ENCODE measurements at regions not wholly inside any gene's neighbourhood (a gene's known extent, or its start where the extent isn't known, plus 50 kb on each side); places are given as distances from the start of the nearest gene placed in this dataset.

DNA sequence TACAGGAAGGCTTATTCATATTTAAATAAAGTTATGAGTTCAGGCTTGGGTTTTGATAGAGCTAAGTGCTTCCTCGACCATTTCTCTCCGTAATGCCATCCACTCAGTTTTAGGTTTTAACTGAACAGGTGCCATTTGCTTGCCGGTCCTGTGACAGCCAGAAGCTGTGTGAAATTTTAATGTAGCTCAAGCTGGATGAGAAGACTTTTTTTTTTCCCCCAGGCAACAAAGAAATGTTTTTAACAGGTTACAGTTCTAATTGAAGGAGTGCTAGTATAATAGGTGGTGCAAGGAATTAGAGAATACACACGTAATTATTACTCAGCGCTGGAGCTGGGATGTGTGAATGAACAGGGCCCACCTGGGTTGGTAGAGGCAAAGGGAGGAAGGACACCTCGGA, 502.3 kb downstream of the AACS start:
- H3K27ac ChIP-seq (ENCODE audit: low read depth in 2 of 2, low read length in 1 of 2): no peak overlapping the region
- H3K4me1 ChIP-seq (ENCODE audit: control insufficient read depth in 2 of 2, insufficient read depth in 2 of 2, low read length in 1 of 2): no peaks in the 10 kb centered on the region
- no peaks in the 10 kb centered on the region for H3K36me3 ChIP-seq (ENCODE audit: control insufficient read depth in 2 of 2, insufficient read depth in 2 of 2, low read length in 1 of 2)
- H3K4me3 ChIP-seq (ENCODE audit: low read depth in 1 of 2, low read length in 2 of 2): no peak overlapping the region
- H3K27me3 ChIP-seq (ENCODE audit: control insufficient read depth in 1 of 2, insufficient read depth in 2 of 2, low read length in 2 of 2): no peaks in the 10 kb centered on the region
- peaks cover 0 to 4% of the 10 kb centered on the region in 2 donors for H3K9me3 ChIP-seq (ENCODE audit: control insufficient read depth in 2 of 2, insufficient read depth in 1 of 2, low read depth in 1 of 2, low read length in 1 of 2)
- 73 to 79% methylated on average over 6 of the region's 6 CpGs for WGBS, 2 donors

DNA sequence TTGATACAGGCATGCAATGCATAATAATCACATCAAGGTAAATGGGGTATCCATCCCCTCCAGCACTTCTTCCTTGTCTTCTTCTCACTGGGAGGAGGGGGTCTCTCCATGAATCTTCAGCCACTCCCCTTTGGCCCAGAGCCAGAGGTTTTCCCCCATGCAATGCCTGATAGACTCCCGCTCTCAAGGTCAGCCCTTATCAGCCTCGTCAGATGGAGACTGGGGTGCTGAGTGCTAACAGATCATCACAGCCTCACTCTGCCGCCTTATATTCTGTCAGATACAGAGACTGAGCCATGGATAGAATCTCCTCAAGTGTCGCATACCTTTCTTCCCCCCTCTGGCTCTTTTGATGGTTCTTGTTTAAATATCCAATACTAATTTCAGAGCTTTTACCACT, 503.1 kb downstream of the AACS start:
- H3K4me3 ChIP-seq (ENCODE audit: low read depth in 1 of 2, low read length in 2 of 2): no peak overlapping the region
- H3K4me1 ChIP-seq (ENCODE audit: control insufficient read depth in 2 of 2, insufficient read depth in 2 of 2, low read length in 1 of 2): no peaks in the 10 kb centered on the region
- no peaks in the 10 kb centered on the region for H3K36me3 ChIP-seq (ENCODE audit: control insufficient read depth in 2 of 2, insufficient read depth in 2 of 2, low read length in 1 of 2)
- no peaks in the 10 kb centered on the region for H3K27me3 ChIP-seq (ENCODE audit: control insufficient read depth in 1 of 2, insufficient read depth in 2 of 2, low read length in 2 of 2)
- no peak overlapping the region for H3K27ac ChIP-seq (ENCODE audit: low read depth in 2 of 2, low read length in 1 of 2)
- 51 to 77% methylated on average over 4 of the region's 4 CpGs for WGBS, 2 donors
- H3K9me3 ChIP-seq (ENCODE audit: control insufficient read depth in 2 of 2, insufficient read depth in 1 of 2, low read depth in 1 of 2, low read length in 1 of 2): peaks cover 0 to 4% of the 10 kb centered on the region in 2 donors

DNA sequence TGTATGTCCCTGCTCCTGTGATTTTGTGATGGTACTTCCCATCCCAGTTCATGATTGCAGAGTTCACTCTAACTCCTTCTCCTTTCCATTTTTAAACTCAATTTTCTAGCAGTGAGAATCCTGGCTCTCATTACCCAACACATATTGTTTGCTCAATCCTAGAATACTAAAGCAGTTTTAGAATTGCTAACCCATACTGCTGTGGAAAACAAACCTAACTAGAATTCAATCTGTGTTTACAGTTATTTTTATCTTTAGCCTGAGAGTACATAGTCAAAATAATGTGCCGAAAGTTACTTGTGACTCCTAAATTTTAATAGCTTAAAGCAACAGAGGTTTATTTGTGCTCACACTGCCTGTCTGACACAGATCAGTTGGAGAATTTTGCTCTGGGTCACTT, 508.0 kb downstream of the AACS start:
- Histone ChIP-seq H3K27ac (ENCODE audit: low read depth in 2 of 2, low read length in 1 of 2) (no peak overlapping the region), H3K9me3 (ENCODE audit: control insufficient read depth in 2 of 2, insufficient read depth in 1 of 2, low read depth in 1 of 2, low read length in 1 of 2) (no peaks in the 10 kb centered on the region), H3K27me3 (ENCODE audit: control insufficient read depth in 1 of 2, insufficient read depth in 2 of 2, low read length in 2 of 2) (no peaks in the 10 kb centered on the region), H3K4me3 (ENCODE audit: low read depth in 1 of 2, low read length in 2 of 2) (no peak overlapping the region), H3K4me1 (ENCODE audit: control insufficient read depth in 2 of 2, insufficient read depth in 2 of 2, low read length in 1 of 2) (no peaks in the 10 kb centered on the region), H3K36me3 (ENCODE audit: control insufficient read depth in 2 of 2, insufficient read depth in 2 of 2, low read length in 1 of 2) (no peaks in the 10 kb centered on the region)
- 82 to 84% methylated on average over 1 of the region's 1 CpG for WGBS, 2 donors

DNA sequence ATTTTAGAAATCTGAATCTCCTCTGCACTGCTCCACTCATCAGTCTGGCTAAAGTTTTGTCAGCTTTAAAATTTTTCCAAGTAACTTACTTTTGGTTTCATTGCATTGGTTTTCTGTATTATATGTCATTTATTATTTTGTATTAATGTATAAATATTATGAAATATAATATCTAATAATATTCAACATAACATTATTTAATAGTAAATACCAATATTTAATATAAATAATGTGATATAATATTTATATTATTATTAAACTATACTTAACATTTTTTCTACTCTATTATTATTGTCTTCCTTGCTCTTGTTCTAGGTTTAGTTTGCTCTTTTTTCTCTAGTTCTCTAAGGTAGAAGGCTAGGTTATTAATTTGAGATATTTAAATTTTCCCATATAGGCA, 512.1 kb downstream of the AACS start:
- Histone ChIP-seq H3K4me1 (ENCODE audit: control insufficient read depth in 2 of 2, insufficient read depth in 2 of 2, low read length in 1 of 2) (no peaks in the 10 kb centered on the region), H3K4me3 (ENCODE audit: low read depth in 1 of 2, low read length in 2 of 2) (no peak overlapping the region), H3K9me3 (ENCODE audit: control insufficient read depth in 2 of 2, insufficient read depth in 1 of 2, low read depth in 1 of 2, low read length in 1 of 2) (no peaks in the 10 kb centered on the region), H3K36me3 (ENCODE audit: control insufficient read depth in 2 of 2, insufficient read depth in 2 of 2, low read length in 1 of 2) (no peaks in the 10 kb centered on the region), H3K27ac (ENCODE audit: low read depth in 2 of 2, low read length in 1 of 2) (no peak overlapping the region), H3K27me3 (ENCODE audit: control insufficient read depth in 1 of 2, insufficient read depth in 2 of 2, low read length in 2 of 2) (no peaks in the 10 kb centered on the region)

DNA sequence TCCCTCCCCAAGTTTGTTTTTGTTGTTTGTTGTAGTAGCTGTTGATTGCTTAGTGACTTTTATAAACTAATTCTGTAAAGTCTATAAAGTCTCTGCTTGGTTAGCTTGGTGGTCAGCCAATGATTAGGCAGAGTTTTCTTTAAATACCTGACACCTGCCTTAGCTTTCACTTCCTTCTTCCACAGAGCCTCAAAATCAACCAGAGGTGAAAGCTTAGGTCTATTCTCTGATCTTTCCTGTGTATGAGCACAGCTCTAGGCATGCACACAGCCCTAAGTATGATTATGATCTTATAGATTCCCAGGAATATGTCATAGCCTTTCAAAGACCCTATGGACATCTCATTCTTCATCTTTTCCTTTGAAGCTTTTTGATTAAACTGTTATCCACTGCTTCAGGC, 514.7 kb downstream of the AACS start:
- H3K27me3 ChIP-seq (ENCODE audit: control insufficient read depth in 1 of 2, insufficient read depth in 2 of 2, low read length in 2 of 2): no peaks in the 10 kb centered on the region
- H3K9me3 ChIP-seq (ENCODE audit: control insufficient read depth in 2 of 2, insufficient read depth in 1 of 2, low read depth in 1 of 2, low read length in 1 of 2): no peaks in the 10 kb centered on the region
- no peaks in the 10 kb centered on the region for H3K4me1 ChIP-seq (ENCODE audit: control insufficient read depth in 2 of 2, insufficient read depth in 2 of 2, low read length in 1 of 2)
- H3K36me3 ChIP-seq (ENCODE audit: control insufficient read depth in 2 of 2, insufficient read depth in 2 of 2, low read length in 1 of 2): no peaks in the 10 kb centered on the region
- H3K4me3 ChIP-seq (ENCODE audit: low read depth in 1 of 2, low read length in 2 of 2): no peak overlapping the region
- no peak overlapping the region for H3K27ac ChIP-seq (ENCODE audit: low read depth in 2 of 2, low read length in 1 of 2)

DNA sequence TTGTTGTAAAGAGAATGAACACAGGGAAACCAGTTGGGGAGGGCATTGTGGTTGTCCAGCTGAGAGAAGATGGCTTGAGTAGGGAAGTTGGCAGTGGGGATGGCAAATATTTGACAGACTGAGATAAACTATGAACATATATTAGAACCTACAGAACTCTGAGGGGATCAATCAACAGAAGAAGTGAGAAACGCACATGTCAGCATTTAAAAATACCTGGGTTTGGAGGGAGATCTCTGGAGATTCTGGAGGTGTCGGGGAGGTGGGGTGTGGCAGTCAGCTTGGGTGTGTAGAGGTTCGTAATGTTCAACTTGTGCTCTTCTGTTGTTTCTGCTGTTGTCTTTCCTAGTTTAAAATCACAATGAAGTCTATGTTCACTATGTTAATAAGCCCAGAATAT, 517.8 kb downstream of the AACS start:
- no peaks in the 10 kb centered on the region for H3K36me3 ChIP-seq (ENCODE audit: control insufficient read depth in 2 of 2, insufficient read depth in 2 of 2, low read length in 1 of 2)
- 80 to 86% methylated on average over 3 of the region's 3 CpGs for WGBS, 2 donors
- H3K9me3 ChIP-seq (ENCODE audit: control insufficient read depth in 2 of 2, insufficient read depth in 1 of 2, low read depth in 1 of 2, low read length in 1 of 2): no peaks in the 10 kb centered on the region
- no peaks in the 10 kb centered on the region for H3K4me1 ChIP-seq (ENCODE audit: control insufficient read depth in 2 of 2, insufficient read depth in 2 of 2, low read length in 1 of 2)
- no peaks in the 10 kb centered on the region for H3K27me3 ChIP-seq (ENCODE audit: control insufficient read depth in 1 of 2, insufficient read depth in 2 of 2, low read length in 2 of 2)
- H3K4me3 ChIP-seq (ENCODE audit: low read depth in 1 of 2, low read length in 2 of 2): no peak overlapping the region
- H3K27ac ChIP-seq (ENCODE audit: low read depth in 2 of 2, low read length in 1 of 2): no peak overlapping the region

DNA sequence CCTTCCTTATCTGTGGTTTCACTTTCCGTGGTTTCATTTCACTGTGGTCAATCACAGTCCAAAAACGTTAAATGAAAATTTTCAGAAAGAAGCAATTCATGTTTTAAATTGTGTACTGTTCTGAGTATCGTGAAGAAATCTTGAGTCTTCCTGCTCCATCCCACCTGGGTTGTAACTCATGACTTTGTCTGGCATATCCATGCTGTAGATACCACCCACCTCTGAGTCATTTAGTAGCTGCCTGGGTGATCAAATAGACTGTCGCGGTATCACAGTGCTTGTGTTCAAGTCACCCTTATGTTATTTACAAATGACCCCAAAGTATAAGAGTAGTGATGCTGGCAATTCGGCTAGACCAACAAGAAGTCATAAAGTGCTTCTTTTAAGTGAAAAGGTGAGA, 521.2 kb downstream of the AACS start:
- WGBS, 2 donors: 80 to 86% methylated on average over 6 of the region's 6 CpGs
- no peaks in the 10 kb centered on the region for H3K9me3 ChIP-seq (ENCODE audit: control insufficient read depth in 2 of 2, insufficient read depth in 1 of 2, low read depth in 1 of 2, low read length in 1 of 2)
- H3K36me3 ChIP-seq (ENCODE audit: control insufficient read depth in 2 of 2, insufficient read depth in 2 of 2, low read length in 1 of 2): no peaks in the 10 kb centered on the region
- no peaks in the 10 kb centered on the region for H3K27me3 ChIP-seq (ENCODE audit: control insufficient read depth in 1 of 2, insufficient read depth in 2 of 2, low read length in 2 of 2)
- no peak overlapping the region for H3K4me3 ChIP-seq (ENCODE audit: low read depth in 1 of 2, low read length in 2 of 2)
- H3K4me1 ChIP-seq (ENCODE audit: control insufficient read depth in 2 of 2, insufficient read depth in 2 of 2, low read length in 1 of 2): no peaks in the 10 kb centered on the region
- H3K27ac ChIP-seq (ENCODE audit: low read depth in 2 of 2, low read length in 1 of 2): no peak overlapping the region

DNA sequence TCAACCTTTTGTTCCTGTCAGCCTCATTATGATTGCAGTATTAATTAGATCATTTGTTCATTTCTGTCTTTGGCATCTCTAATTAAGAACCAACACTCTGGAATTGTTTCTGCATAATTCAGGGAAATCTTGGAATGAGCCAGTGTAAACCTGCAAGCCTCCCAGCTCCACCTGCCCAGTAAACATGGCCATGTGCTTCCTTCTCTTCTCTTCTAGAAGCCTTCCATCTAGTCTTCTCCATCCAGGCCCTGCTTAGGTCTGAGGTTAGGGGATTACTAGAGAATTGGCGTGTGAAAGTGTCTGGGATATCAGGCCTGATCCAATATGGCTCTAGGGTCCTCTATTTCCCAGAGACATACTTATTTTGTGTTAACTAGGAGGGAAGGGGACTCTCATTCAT, 528.0 kb downstream of the AACS start:
- Histone ChIP-seq H3K36me3 (ENCODE audit: control insufficient read depth in 2 of 2, insufficient read depth in 2 of 2, low read length in 1 of 2) (no peaks in the 10 kb centered on the region), H3K4me1 (ENCODE audit: control insufficient read depth in 2 of 2, insufficient read depth in 2 of 2, low read length in 1 of 2) (no peaks in the 10 kb centered on the region), H3K4me3 (ENCODE audit: low read depth in 1 of 2, low read length in 2 of 2) (no peak overlapping the region), H3K9me3 (ENCODE audit: control insufficient read depth in 2 of 2, insufficient read depth in 1 of 2, low read depth in 1 of 2, low read length in 1 of 2) (no peaks in the 10 kb centered on the region), H3K27ac (ENCODE audit: low read depth in 2 of 2, low read length in 1 of 2) (no peak overlapping the region), H3K27me3 (ENCODE audit: control insufficient read depth in 1 of 2, insufficient read depth in 2 of 2, low read length in 2 of 2) (no peaks in the 10 kb centered on the region)
- 45 to 77% methylated on average over 1 of the region's 1 CpG for WGBS, 2 donors

DNA sequence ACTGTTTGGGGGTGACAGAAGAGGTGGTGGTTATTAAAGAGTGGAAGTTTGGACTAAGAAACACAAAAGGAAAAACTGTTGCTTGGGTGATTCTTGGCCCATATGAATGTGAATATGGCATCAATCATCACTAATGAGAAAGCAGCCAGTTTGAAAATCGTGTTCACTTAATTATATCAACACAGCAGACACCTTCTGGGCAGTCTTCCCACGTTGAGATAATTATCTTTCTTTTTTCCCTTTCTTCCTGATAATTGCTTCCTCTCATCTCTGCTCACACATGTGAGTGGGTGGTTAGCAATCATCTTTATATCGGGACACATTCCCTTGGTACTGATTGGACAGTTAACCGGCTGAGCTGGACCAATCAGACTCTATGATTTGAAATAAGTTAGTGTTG, 539.7 kb downstream of the AACS start:
- Histone ChIP-seq H3K27ac (ENCODE audit: low read depth in 2 of 2, low read length in 1 of 2) (no peak overlapping the region), H3K4me3 (ENCODE audit: low read depth in 1 of 2, low read length in 2 of 2) (no peak overlapping the region), H3K27me3 (ENCODE audit: control insufficient read depth in 1 of 2, insufficient read depth in 2 of 2, low read length in 2 of 2) (no peaks in the 10 kb centered on the region), H3K9me3 (ENCODE audit: control insufficient read depth in 2 of 2, insufficient read depth in 1 of 2, low read depth in 1 of 2, low read length in 1 of 2) (no peaks in the 10 kb centered on the region), H3K4me1 (ENCODE audit: control insufficient read depth in 2 of 2, insufficient read depth in 2 of 2, low read length in 1 of 2) (no peaks in the 10 kb centered on the region), H3K36me3 (ENCODE audit: control insufficient read depth in 2 of 2, insufficient read depth in 2 of 2, low read length in 1 of 2) (no peaks in the 10 kb centered on the region)
- 29 to 41% methylated on average over 4 of the region's 4 CpGs for WGBS, 2 donors

DNA sequence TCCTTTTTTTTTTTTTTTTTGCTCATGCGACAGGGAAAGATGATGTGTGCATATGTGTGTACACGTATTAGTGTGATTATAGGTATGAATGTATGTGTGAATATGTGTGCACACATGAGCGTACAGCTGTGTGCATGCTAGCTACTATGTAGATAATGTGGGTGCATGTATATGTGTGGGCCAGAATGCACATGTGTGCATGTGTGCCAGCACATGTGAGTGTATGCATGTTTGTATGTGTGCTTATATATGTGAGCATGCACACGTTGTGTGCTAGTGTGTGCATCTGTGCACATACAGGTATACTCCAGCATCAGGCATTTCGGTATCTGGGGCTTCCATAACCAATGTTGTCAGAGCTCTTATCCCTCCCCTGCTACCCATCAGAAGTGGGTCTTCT, 541.1 kb downstream of the AACS start:
- Histone ChIP-seq H3K27ac (ENCODE audit: low read depth in 2 of 2, low read length in 1 of 2) (no peak overlapping the region), H3K4me1 (ENCODE audit: control insufficient read depth in 2 of 2, insufficient read depth in 2 of 2, low read length in 1 of 2) (no peaks in the 10 kb centered on the region), H3K36me3 (ENCODE audit: control insufficient read depth in 2 of 2, insufficient read depth in 2 of 2, low read length in 1 of 2) (no peaks in the 10 kb centered on the region), H3K9me3 (ENCODE audit: control insufficient read depth in 2 of 2, insufficient read depth in 1 of 2, low read depth in 1 of 2, low read length in 1 of 2) (no peaks in the 10 kb centered on the region), H3K27me3 (ENCODE audit: control insufficient read depth in 1 of 2, insufficient read depth in 2 of 2, low read length in 2 of 2) (no peaks in the 10 kb centered on the region), H3K4me3 (ENCODE audit: low read depth in 1 of 2, low read length in 2 of 2) (no peak overlapping the region)
- WGBS, 2 donors: 86 to 90% methylated on average over 5 of the region's 5 CpGs
